ENCODE measurements at regions not wholly inside any gene's neighbourhood (a gene's known extent, or its start where the extent isn't known, plus 50 kb on each side); places are given as distances from the start of the nearest gene placed in this dataset.

DNA sequence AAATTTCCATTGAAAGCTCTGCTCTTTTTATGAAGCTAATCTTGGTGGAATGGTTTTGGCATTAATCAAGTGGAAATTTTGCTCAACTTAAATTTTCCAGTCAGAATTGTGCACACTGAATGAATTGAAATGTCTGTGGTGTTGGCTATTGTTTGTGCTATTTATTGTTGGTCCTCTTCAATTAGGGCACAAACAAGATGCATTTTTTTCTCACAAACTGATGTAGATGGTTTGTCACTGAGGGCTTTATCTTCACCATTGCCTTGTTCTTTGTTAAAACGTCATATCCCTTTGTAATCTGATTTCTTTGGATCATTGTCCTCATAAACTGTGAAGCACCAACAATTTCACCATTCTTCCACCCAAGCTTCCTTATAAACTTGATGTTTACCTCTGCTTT is 152.1 kb upstream of the RHOBTB1 start:
- TF ChIP-seq EZH2phosphoT487 (IDR thresholded peaks at IDR 0.05; ENCODE audit: insufficient read depth, low read depth) (no peak), EZH2 (IDR thresholded peaks at IDR 0.05; ENCODE audit: insufficient read depth, poor library complexity, severe bottlenecking) (no peak)
